ENCODE measurements at regions not wholly inside any gene's neighbourhood (a gene's known extent, or its start where the extent isn't known, plus 50 kb on each side); places are given as distances from the start of the nearest gene placed in this dataset.
"Not testable (repeated sequence)": the region's sequence is repeated elsewhere in the genome, so short reads cannot be mapped to it uniquely, and the experiment has no call there.

- H4K20me1 ChIP-seq (ENCODE audit: low read depth) = no peaks in the 10 kb centered on the region
- H3K27ac ChIP-seq = no peak overlapping the region
- H2AFZ ChIP-seq (replicated peaks) = no peak overlapping the region
- Mint-ChIP-seq H3K27ac (no peak overlapping the region), H3K36me3 (no peaks in the 10 kb centered on the region), H3K9me3 (peaks cover 12% of the 10 kb centered on the region), H3K4me1 (no peaks in the 10 kb centered on the region), H3K27me3 (ENCODE audit: insufficient read depth, low read depth) (peaks cover 8% of the 10 kb centered on the region), H3K4me3 (no peak overlapping the region)
- no peak for DNase-seq (ENCODE audit: low spot score)
- no peak overlapping the region for H3K9ac ChIP-seq
- no peaks in the 10 kb centered on the region for H3K4me1 ChIP-seq
- H3F3A ChIP-seq (ENCODE audit: low read depth) = no peaks in the 10 kb centered on the region
- no peaks in the 10 kb centered on the region for H3K36me3 ChIP-seq
- H3K27me3 ChIP-seq = no peaks in the 10 kb centered on the region
- H3K4me2 ChIP-seq = no peak overlapping the region
- H3K4me3 ChIP-seq = no peak overlapping the region
- TF ChIP-seq EZH2phosphoT487 (IDR thresholded peaks at IDR 0.05) = no peak
- TF ChIP-seq EZH2 (IDR thresholded peaks at IDR 0.05) = no peak
- TF ChIP-seq CTCF (IDR thresholded peaks at IDR 0.05) = no peak
- H3K9me3 ChIP-seq (ENCODE audit: low read depth) = no peaks in the 10 kb centered on the region
- no peaks in the 10 kb centered on the region for H3K79me2 ChIP-seq (ENCODE audit: low read depth)
Measured at GRCh38 chr4:42310806-42311205, 86.5 kb upstream of the SHISA3 start.

GRCh38 chr4:42311591-42311990 lies 85.7 kb upstream of the SHISA3 start:
- no peak overlapping the region for H3K4me2 ChIP-seq
- no peak overlapping the region for H2AFZ ChIP-seq (replicated peaks)

GRCh38 chr4:42313420-42313819 lies 83.9 kb upstream of the SHISA3 start:
- not testable (repeated sequence) for H3K27ac Mint-ChIP-seq; H3K27ac ChIP-seq; H3K9me3 ChIP-seq (ENCODE audit: low read depth); H3K27me3 ChIP-seq; H3K4me3 ChIP-seq; H3F3A ChIP-seq (ENCODE audit: low read depth); DNase-seq (ENCODE audit: low spot score); H3K36me3 Mint-ChIP-seq; H4K20me1 ChIP-seq (ENCODE audit: low read depth); H3K27me3 Mint-ChIP-seq (ENCODE audit: insufficient read depth, low read depth); H3K4me3 Mint-ChIP-seq; H3K79me2 ChIP-seq (ENCODE audit: low read depth); H3K9ac ChIP-seq; H3K36me3 ChIP-seq; H3K4me1 Mint-ChIP-seq
- H3K4me2 ChIP-seq = peak overlapping the region; percentile 29
- H3K4me1 ChIP-seq = peaks cover 11% of the 10 kb centered on the region
- H2AFZ ChIP-seq (replicated peaks) = peak overlapping the region; percentile 87
- H3K9me3 Mint-ChIP-seq = peaks cover 11% of the 10 kb centered on the region

More at GRCh38 chr4:42311591-42311990, 85.7 kb upstream of the SHISA3 start:
- TF ChIP-seq EZH2phosphoT487 (IDR thresholded peaks at IDR 0.05) = no peak
- no peak for TF ChIP-seq CTCF (IDR thresholded peaks at IDR 0.05)
- TF ChIP-seq EZH2 (IDR thresholded peaks at IDR 0.05) = no peak
- Histone ChIP-seq H3K27me3 (no peaks in the 10 kb centered on the region), H3K4me3 (no peak overlapping the region), H3K4me1 (peaks cover 7% of the 10 kb centered on the region), H3F3A (ENCODE audit: low read depth) (no peaks in the 10 kb centered on the region), H3K9ac (no peak overlapping the region), H3K36me3 (no peaks in the 10 kb centered on the region), H3K79me2 (ENCODE audit: low read depth) (no peaks in the 10 kb centered on the region), H3K9me3 (ENCODE audit: low read depth) (no peaks in the 10 kb centered on the region), H4K20me1 (ENCODE audit: low read depth) (no peaks in the 10 kb centered on the region), H3K27ac (no peak overlapping the region)
- H3K4me3 Mint-ChIP-seq = no peak overlapping the region
- H3K27ac Mint-ChIP-seq = no peak overlapping the region
- no peaks in the 10 kb centered on the region for H3K36me3 Mint-ChIP-seq
- no peaks in the 10 kb centered on the region for H3K4me1 Mint-ChIP-seq
- peaks cover 7% of the 10 kb centered on the region for H3K27me3 Mint-ChIP-seq (ENCODE audit: insufficient read depth, low read depth)
- H3K9me3 Mint-ChIP-seq = peaks cover 12% of the 10 kb centered on the region
- no peak for DNase-seq (ENCODE audit: low spot score)

GRCh38 chr4:42313872-42314271 lies 83.4 kb upstream of the SHISA3 start:
- Histone ChIP-seq H3K9ac (no peak overlapping the region), H3K27ac (no peak overlapping the region), H2AFZ (replicated peaks) (peak overlapping the region; percentile 87), H3K27me3 (no peaks in the 10 kb centered on the region), H3K4me2 (peak overlapping the region; percentile 29), H3K79me2 (ENCODE audit: low read depth) (no peaks in the 10 kb centered on the region), H3F3A (ENCODE audit: low read depth) (no peaks in the 10 kb centered on the region), H4K20me1 (ENCODE audit: low read depth) (no peaks in the 10 kb centered on the region), H3K4me1 (peaks cover 15% of the 10 kb centered on the region), H3K4me3 (no peak overlapping the region), H3K36me3 (no peaks in the 10 kb centered on the region), H3K9me3 (ENCODE audit: low read depth) (no peaks in the 10 kb centered on the region)
- Mint-ChIP-seq H3K4me1 (no peaks in the 10 kb centered on the region), H3K27ac (no peak overlapping the region), H3K27me3 (ENCODE audit: insufficient read depth, low read depth) (peaks cover 3% of the 10 kb centered on the region), H3K4me3 (no peak overlapping the region), H3K36me3 (no peaks in the 10 kb centered on the region), H3K9me3 (peaks cover 9% of the 10 kb centered on the region)
- peak; percentile 29 for DNase-seq (ENCODE audit: low spot score)
- no peak for TF ChIP-seq CTCF (IDR thresholded peaks at IDR 0.05)
- TF ChIP-seq EZH2 (IDR thresholded peaks at IDR 0.05) = no peak

Measured in neural progenitor cell (in vitro differentiated cells).